ENCODE measurements at regions not wholly inside any gene's neighbourhood (a gene's known extent, or its start where the extent isn't known, plus 50 kb on each side); places are given as distances from the start of the nearest gene placed in this dataset.

DNA sequence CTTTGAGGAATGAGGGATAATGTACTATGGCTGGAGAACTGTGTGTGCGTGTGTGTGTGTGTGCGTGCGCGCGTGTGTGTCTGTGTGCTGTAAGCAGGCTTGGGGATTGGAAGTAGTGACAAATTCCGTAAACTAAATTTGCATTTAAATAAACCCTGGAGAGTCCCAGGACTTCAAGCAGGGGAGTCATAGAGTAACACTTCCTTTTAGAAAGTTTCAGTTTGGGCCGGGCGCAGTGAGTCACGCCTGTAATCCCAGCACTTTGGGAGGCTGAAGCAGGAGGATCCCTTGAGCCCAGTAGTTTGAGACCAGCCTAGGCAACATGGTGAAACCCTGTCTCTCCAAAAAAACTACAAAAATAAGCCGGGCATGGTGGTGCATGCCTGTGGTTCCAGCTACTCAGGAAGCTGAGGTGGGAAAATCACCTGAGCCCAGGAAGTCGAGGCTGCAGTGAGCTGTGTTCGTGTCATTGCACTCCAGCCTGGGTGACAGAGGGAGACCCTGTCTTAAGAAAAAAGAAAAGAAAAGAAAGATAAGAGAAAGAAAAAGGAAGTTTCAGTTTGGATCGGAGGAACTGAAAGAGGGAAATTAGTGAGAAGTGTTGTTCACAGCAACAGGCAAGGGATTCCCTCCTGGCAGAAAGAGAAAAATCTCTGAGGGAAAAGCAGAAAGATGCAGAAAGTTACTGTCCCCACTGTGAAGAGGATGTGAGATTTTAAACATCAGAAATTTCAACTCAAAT, 222.7 kb upstream of the SOX5 start:
- no peak for TF ChIP-seq CTCF (IDR thresholded peaks at IDR 0.05; ENCODE audit: insufficient read depth, low read depth, low read length)
- TF ChIP-seq EZH2 (IDR thresholded peaks at IDR 0.05; ENCODE audit: insufficient read depth, low read length) = no peak
